Lower leg skin (tissue), 3 donors: ENCODE measurements at regions not wholly inside any gene's neighbourhood (a gene's known extent, or its start where the extent isn't known, plus 50 kb on each side); places are given as distances from the start of the nearest gene placed in this dataset.

Experiments used
- CTCF ChIP-seq, 3 donors: fragments of 450-650 bp; IDR thresholded peaks; one replicate each; pipeline ENCODE4 v1.5.1; 2016; ENCODE audit warnings: antibody characterized with exemption in 3 of 3, mild to moderate bottlenecking in 3 of 3, moderate library complexity in 2 of 3
- POLR2A ChIP-seq, 2 donors: fragments of 450-650 bp; IDR thresholded peaks; one replicate each; pipeline ENCODE4 v1.6.1; 2016 to 2017; ENCODE audit warnings: antibody characterized with exemption in 2 of 2, mild to moderate bottlenecking in 1 of 2, moderate library complexity in 1 of 2

GRCh38 chr6:115832186-115832585 is 228.5 kb downstream of the FRK start:
- TF ChIP-seq CTCF (IDR thresholded peaks at IDR 0.05) = no peak
- no peak for TF ChIP-seq POLR2A (IDR thresholded peaks at IDR 0.05)
